K562 (cell line): ENCODE measurements at regions not wholly inside any gene's neighbourhood (a gene's known extent, or its start where the extent isn't known, plus 50 kb on each side); places are given as distances from the start of the nearest gene placed in this dataset.

Experiments
- ATAC-seq: fragments of 200-7000 bp; cut with Tn5 transposase; 3 replicates; pipeline ENCODE4 v1.9.1; 2020; ENCODE audit warnings: moderate library complexity
- BruUV-seq: library from RNA; stranded (reverse); fragments of 400-500 nt; replicated peaks from 2 replicates; lab custom pipeline; 2021; lab: Mats Ljungman, UMichigan
- CTCF ChIA-PET: fragments of 300-600 bp; formaldehyde crosslinking; extraction: SDS; loops from one replicate; lab custom pipeline; 2021; ENCODE audit warnings: low intra/inter-chr PET ratio; lab: Yijun Ruan, JAX
- POLR2A ChIA-PET: fragments of 300-600, 350-650 bp; sonication (Branson Sonifier 250); formaldehyde crosslinking; extraction: SDS; loops from one replicate; lab custom pipeline; 2021; ENCODE audit warnings: antibody characterized with exemption, inconsistent platforms; lab: Yijun Ruan, JAX
- DNase-seq, 4 experiments: peaks; one replicate each; pipeline versions ENCODE4 v3.0.0 to v3.0.0-alpha.2; 2011 to 2018; ENCODE audit warnings: low spot score in 3 of 4, mixed read lengths in 3 of 4; ENCODE audit errors: extremely low read depth in 1 of 4
- FAIRE-seq: peaks from 2 replicates; lab custom pipeline; 2011; peaks lifted over from hg19 to GRCh38; lab: Jason Lieb, UNC
- H2AFZ ChIP-seq: 2 replicates; pipeline ENCODE4 v1.6.0; 2011; ENCODE audit warnings: low read depth, low read length, control low read depth, inconsistent platforms
- H3K27ac ChIP-seq: fragments of 200-600 bp; 3 replicates; pipeline ENCODE4 v1.8.0; 2011; ENCODE audit warnings: low read depth, mild to moderate bottlenecking, control low read depth, inconsistent platforms, low read length, moderate library complexity, mixed read lengths; ENCODE audit errors: extremely low read depth
- H3K27me3 ChIP-seq, 2 experiments: fragments of 300-600 bp in 1 of 2; 2 replicates in 1 of 2; 3 replicates in 1 of 2; pipeline versions ENCODE4 v1.6.0 to v1.8.0; 2011; ENCODE audit warnings: inconsistent platforms in 2 of 2, low read length in 2 of 2, mild to moderate bottlenecking in 1 of 2, mixed read lengths in 1 of 2, moderate library complexity in 1 of 2; ENCODE audit not compliant: control insufficient read depth in 2 of 2, insufficient read depth in 2 of 2
- H3K36me3 ChIP-seq: fragments of 300-600 bp; 3 replicates; pipeline ENCODE4 v1.8.0; 2011; ENCODE audit warnings: mild to moderate bottlenecking, low read length, inconsistent platforms; ENCODE audit not compliant: control insufficient read depth, insufficient read depth
- H3K4me1 ChIP-seq, 2 experiments: fragments of 200-600 bp in 1 of 2; replicated peaks in 1 of 2; 2 replicates in 1 of 2; 3 replicates in 1 of 2; pipeline versions ENCODE4 v1.5.1 to v1.8.0; 2011; ENCODE audit warnings: inconsistent platforms in 2 of 2, low read length in 2 of 2, mild to moderate bottlenecking in 1 of 2, mixed read lengths in 1 of 2, moderate library complexity in 1 of 2; ENCODE audit not compliant: control insufficient read depth in 2 of 2, insufficient read depth in 2 of 2
- H3K4me2 ChIP-seq: 2 replicates; pipeline ENCODE4 v1.6.1; 2011; ENCODE audit warnings: low read length, control low read depth, inconsistent platforms, mixed read lengths; ENCODE audit not compliant: insufficient read depth
- H3K4me3 ChIP-seq: fragments of 200-600 bp; sonication (generic), shearing (Covaris generic); 2 replicates; pipeline ENCODE4 v1.5.1; 2016; ENCODE audit warnings: control low read depth, inconsistent platforms
- H3K79me2 ChIP-seq: fragments of 200-600 bp; 3 replicates; pipeline ENCODE4 v1.8.0; 2011; ENCODE audit warnings: low read length, inconsistent platforms; ENCODE audit not compliant: control insufficient read depth, insufficient read depth
- H3K9ac ChIP-seq, 2 experiments: 2 replicates each; pipeline versions ENCODE4 v1.6.0 to v1.6.1; 2011; ENCODE audit warnings: low read depth in 2 of 2, low read length in 2 of 2, control low read depth in 1 of 2, inconsistent platforms in 1 of 2, mild to moderate bottlenecking in 1 of 2, mixed read lengths in 1 of 2; ENCODE audit not compliant: insufficient read depth in 1 of 2
- H3K9me1 ChIP-seq: one replicate; pipeline ENCODE4 v1.6.0; 2011; ENCODE audit warnings: inconsistent platforms, mild to moderate bottlenecking, low read length, moderate library complexity; ENCODE audit not compliant: control insufficient read depth, insufficient read depth
- H3K9me3 ChIP-seq: replicated peaks from 2 replicates; pipeline ENCODE4 v1.5.1; 2011; ENCODE audit warnings: low read depth, low read length, inconsistent platforms; ENCODE audit not compliant: control insufficient read depth, insufficient read depth
- H4K20me1 ChIP-seq: replicated peaks from 2 replicates; pipeline ENCODE4 v1.6.1; 2011; ENCODE audit warnings: low read length, inconsistent platforms, mixed read lengths; ENCODE audit not compliant: control insufficient read depth, insufficient read depth
- CBX3 ChIP-seq, 2 experiments: IDR thresholded peaks; 1 replicate in 1 of 2; 2 replicates in 1 of 2; pipeline ENCODE4 v1.6.1; 2012; ENCODE audit warnings: inconsistent platforms in 2 of 2, low read length in 2 of 2, borderline replicate concordance in 1 of 2, control low read depth in 1 of 2
- HNRNPLL ChIP-seq: fragments of 200-400 bp; formaldehyde crosslinking; IDR thresholded peaks from 2 replicates; pipeline ENCODE4 v1.6.1; 2017; ENCODE audit warnings: low read length, low read depth, mild to moderate bottlenecking; ENCODE audit not compliant: poor library complexity, severe bottlenecking
- KAT8 ChIP-seq: fragments of 450-650 bp; IDR thresholded peaks from 2 replicates; pipeline ENCODE4 v1.6.1; 2016; ENCODE audit warnings: low read depth, mild to moderate bottlenecking
- KDM2B ChIP-seq: fragments of 250-450 bp; sonication (Bioruptor Pico); IDR thresholded peaks from 2 replicates; pipeline ENCODE4 v1.8.0; 2021; ENCODE audit warnings: mild to moderate bottlenecking, moderate library complexity
- KLF13 ChIP-seq: fragments of 450-650 bp; IDR thresholded peaks from 2 replicates; pipeline ENCODE4 v1.6.1; 2016; ENCODE audit warnings: missing genetic modification characterization, low read depth, mild to moderate bottlenecking, missing compliant biosample characterization, moderate library complexity, borderline replicate concordance
- KLF6 ChIP-seq: fragments of 250-450 bp; sonication (Bioruptor Pico); IDR thresholded peaks from 2 replicates; pipeline ENCODE4 v1.4.0; 2020; ENCODE audit warnings: mild to moderate bottlenecking, moderate library complexity, borderline replicate concordance
- MAFG ChIP-seq: fragments of 450-650 bp; conservative IDR thresholded peaks from 2 replicates; pipeline ENCODE4 v1.6.1; 2016; ENCODE audit warnings: missing genetic modification characterization, missing compliant biosample characterization
- NCOA2 ChIP-seq, 2 experiments: fragments of 450-650 bp; IDR thresholded peaks; 2 replicates each; pipeline ENCODE4 v1.6.1; 2018; ENCODE audit warnings: mild to moderate bottlenecking in 2 of 2, moderate library complexity in 1 of 2; ENCODE audit not compliant: partially characterized antibody in 2 of 2
- NFE2L1 ChIP-seq: fragments of 450-650 bp; IDR thresholded peaks from 2 replicates; pipeline ENCODE4 v1.6.1; 2016; ENCODE audit warnings: missing genetic modification characterization, low read depth, mild to moderate bottlenecking, missing compliant biosample characterization, moderate library complexity, borderline replicate concordance
- PTBP1 ChIP-seq: fragments of 200-400 bp; formaldehyde crosslinking; IDR thresholded peaks from 2 replicates; pipeline ENCODE4 v1.6.1; 2017; ENCODE audit warnings: low read depth, low read length
- SETDB1 ChIP-seq: IDR thresholded peaks from one replicate; pipeline ENCODE4 v1.6.1; 2012; ENCODE audit warnings: low read length, control low read depth, inconsistent platforms
- SMC3 ChIP-seq: conservative IDR thresholded peaks from 2 replicates; pipeline ENCODE4 v1.6.1; 2011; ENCODE audit warnings: low read depth, low read length, improper control_type of control experiment; ENCODE audit not compliant: insufficient read depth
- TBP ChIP-seq: optimal IDR thresholded peaks from 2 replicates; pipeline ENCODE3; 2011; ENCODE audit warnings: low read depth, low read length, improper control_type of control experiment
- TCFL5 ChIP-seq: fragments of 250-450 bp; sonication (Bioruptor Pico); conservative IDR thresholded peaks from 2 replicates; pipeline ENCODE4 v1.6.1; 2021; ENCODE audit warnings: mild to moderate bottlenecking, moderate library complexity, matching md5 sums
- ZBED1 ChIP-seq: IDR thresholded peaks from 2 replicates; pipeline ENCODE4 v1.6.1; 2014
- ZC3H8 ChIP-seq: fragments of 450-650 bp; IDR thresholded peaks from 2 replicates; pipeline ENCODE4 v1.6.1; 2017
- ZFP30 ChIP-seq: fragments of 250-450 bp; sonication (Bioruptor Pico); IDR thresholded peaks from 2 replicates; pipeline ENCODE4 v1.8.0; 2022; ENCODE audit warnings: moderate library complexity, mild to moderate bottlenecking, inconsistent platforms, borderline replicate concordance
- ZNF197 ChIP-seq: fragments of 200-800 bp; sonication (Bioruptor generic); IDR thresholded peaks from 2 replicates; pipeline ENCODE4 v1.6.1; 2016; ENCODE audit warnings: low read depth, missing genetic modification characterization, missing compliant biosample characterization
- ZNF589 ChIP-seq: fragments of 200-800 bp; sonication (Bioruptor generic); IDR thresholded peaks from 2 replicates; pipeline ENCODE4 v1.6.1; 2016; ENCODE audit warnings: low read depth, missing genetic modification characterization, missing compliant biosample characterization
- ZSCAN32 ChIP-seq: fragments of 450-650 bp; formaldehyde crosslinking; IDR thresholded peaks from 2 replicates; pipeline ENCODE4 v1.4.0; 2020; ENCODE audit warnings: mild to moderate bottlenecking, moderate library complexity
- in situ Hi-C: fragments of 300-500 bp; cut with MboI; formaldehyde crosslinking; loops from 4 replicates; pipeline ENCODE4 v1.15.0; 2018; ENCODE audit warnings: inconsistent platforms, mixed read lengths
- intact Hi-C: fragments of 100-400 bp; cut with micrococcal nuclease; formaldehyde crosslinking; loops from 2 replicates; pipeline ENCODE4 v1.14.2; 2022
- TF ChIP-seq, protein P1 (sequence below): fragments of 450-650 bp; IDR thresholded peaks from 2 replicates; pipeline ENCODE4 v1.6.1; 2017; ENCODE audit warnings: antibody characterized with exemption, mild to moderate bottlenecking
- TF ChIP-seq, protein P2 (sequence below): fragments of 250-450 bp; sonication (Bioruptor Pico); IDR thresholded peaks from 2 replicates; pipeline ENCODE4 v1.9.0; 2021; ENCODE audit warnings: mild to moderate bottlenecking

DNA sequence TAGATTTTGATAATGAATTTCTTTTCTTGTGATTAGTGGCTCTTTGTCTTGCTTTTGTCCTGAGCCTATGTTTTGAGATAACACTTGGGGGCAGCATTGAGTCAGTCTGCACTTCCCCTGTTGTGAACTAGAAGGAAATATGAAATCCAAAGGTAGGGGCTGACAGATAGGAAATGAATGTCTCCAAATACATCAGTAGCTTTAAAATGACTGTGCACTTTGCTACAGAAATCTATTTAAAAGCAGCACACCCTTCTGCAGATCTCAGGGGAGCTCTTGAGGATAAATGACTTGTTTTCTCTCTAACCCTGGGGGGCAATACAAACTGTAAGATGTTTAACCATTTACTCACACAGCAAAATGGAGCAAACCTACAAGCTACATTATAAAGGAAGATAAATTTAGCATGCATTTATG is 176.0 kb upstream of the MYO3A start:
- intact Hi-C loops: loop anchor here (1.0 to 10.0 kb wide), 3 partner anchors 117 to 797 kb away; no protein-coding TSS in a partner anchor
- ChIA-PET POLR2A (interaction anchor here (0.5 to 1.2 kb wide), 2 partner anchors 10 to 511 kb away, joined by 4 to 5 read pairs; no protein-coding TSS in a partner anchor), CTCF (interaction anchor here (1.1 kb wide), 1 partner anchor 223 kb away, joined by 3 read pairs; no protein-coding TSS in a partner anchor)
- H3K4me3 ChIP-seq: no peak overlapping the region
- H3K4me1 ChIP-seq: peaks cover 0 to 4% of the 10 kb centered on the region in 2 experiments; a peak in 3 of 5 replicates
- BruUV-seq: no TSS peak
- in situ Hi-C loops: no loop called here
- FAIRE-seq (peak; percentile 80), DNase-seq (peak; percentile 45 to 66 (median 53)), ATAC-seq (peak; percentile 92)
- H3K79me2 ChIP-seq: no peaks in the 10 kb centered on the region
- no peaks in the 10 kb centered on the region for H3K36me3 ChIP-seq
- no peaks in the 10 kb centered on the region for H3K9me3 ChIP-seq
- H3K27ac ChIP-seq: no peak overlapping the region
- H2AFZ ChIP-seq: no peak overlapping the region
- no peaks in the 10 kb centered on the region for H4K20me1 ChIP-seq
- no peaks in the 10 kb centered on the region for H3K27me3 ChIP-seq
- H3K9ac ChIP-seq: no peak overlapping the region
- no peak overlapping the region for H3K4me2 ChIP-seq
- no peaks in the 10 kb centered on the region for H3K9me1 ChIP-seq
- TF ChIP-seq MAFG (tag) (peak; percentile 60), ZC3H8 (no peak), PTBP1 (no peak), ZNF197 (CRISPR knock-in tag) (no peak), SMC3 (peak; percentile 63), ZFP30 (CRISPR knock-in tag) (no peak), KLF13 (no peak), NCOA2 (IDR thresholded peaks at IDR 0.05; ENCODE audit: partially characterized antibody in 2 of 2) (no peak), KLF6 (CRISPR knock-in tag) (no peak), ZNF589 (CRISPR knock-in tag) (no peak), TBP (no peak), ZBED1 (no peak), ZSCAN32 (CRISPR knock-in tag) (no peak), KAT8 (no peak), CBX3 (IDR thresholded peaks at IDR 0.05; ENCODE audit: borderline replicate concordance in 1 of 2, low read length in 2 of 2) (no peak), KDM2B (CRISPR knock-in tag) (no peak), TCFL5 (CRISPR knock-in tag) (no peak), NFE2L1 (tag) (peak; percentile 21; the same call in 1 of the 2 replicates), SETDB1 (no peak), HNRNPLL (no peak)
- TF ChIP-seq, protein P1, sequence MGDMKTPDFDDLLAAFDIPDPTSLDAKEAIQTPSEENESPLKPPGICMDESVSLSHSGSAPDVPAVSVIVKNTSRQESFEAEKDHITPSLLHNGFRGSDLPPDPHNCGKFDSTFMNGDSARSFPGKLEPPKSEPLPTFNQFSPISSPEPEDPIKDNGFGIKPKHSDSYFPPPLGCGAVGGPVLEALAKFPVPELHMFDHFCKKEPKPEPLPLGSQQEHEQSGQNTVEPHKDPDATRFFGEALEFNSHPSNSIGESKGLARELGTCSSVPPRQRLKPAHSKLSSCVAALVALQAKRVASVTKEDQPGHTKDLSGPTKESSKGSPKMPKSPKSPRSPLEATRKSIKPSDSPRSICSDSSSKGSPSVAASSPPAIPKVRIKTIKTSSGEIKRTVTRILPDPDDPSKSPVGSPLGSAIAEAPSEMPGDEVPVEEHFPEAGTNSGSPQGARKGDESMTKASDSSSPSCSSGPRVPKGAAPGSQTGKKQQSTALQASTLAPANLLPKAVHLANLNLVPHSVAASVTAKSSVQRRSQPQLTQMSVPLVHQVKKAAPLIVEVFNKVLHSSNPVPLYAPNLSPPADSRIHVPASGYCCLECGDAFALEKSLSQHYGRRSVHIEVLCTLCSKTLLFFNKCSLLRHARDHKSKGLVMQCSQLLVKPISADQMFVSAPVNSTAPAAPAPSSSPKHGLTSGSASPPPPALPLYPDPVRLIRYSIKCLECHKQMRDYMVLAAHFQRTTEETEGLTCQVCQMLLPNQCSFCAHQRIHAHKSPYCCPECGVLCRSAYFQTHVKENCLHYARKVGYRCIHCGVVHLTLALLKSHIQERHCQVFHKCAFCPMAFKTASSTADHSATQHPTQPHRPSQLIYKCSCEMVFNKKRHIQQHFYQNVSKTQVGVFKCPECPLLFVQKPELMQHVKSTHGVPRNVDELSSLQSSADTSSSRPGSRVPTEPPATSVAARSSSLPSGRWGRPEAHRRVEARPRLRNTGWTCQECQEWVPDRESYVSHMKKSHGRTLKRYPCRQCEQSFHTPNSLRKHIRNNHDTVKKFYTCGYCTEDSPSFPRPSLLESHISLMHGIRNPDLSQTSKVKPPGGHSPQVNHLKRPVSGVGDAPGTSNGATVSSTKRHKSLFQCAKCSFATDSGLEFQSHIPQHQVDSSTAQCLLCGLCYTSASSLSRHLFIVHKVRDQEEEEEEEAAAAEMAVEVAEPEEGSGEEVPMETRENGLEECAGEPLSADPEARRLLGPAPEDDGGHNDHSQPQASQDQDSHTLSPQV: no peak
- TF ChIP-seq, protein P2, sequence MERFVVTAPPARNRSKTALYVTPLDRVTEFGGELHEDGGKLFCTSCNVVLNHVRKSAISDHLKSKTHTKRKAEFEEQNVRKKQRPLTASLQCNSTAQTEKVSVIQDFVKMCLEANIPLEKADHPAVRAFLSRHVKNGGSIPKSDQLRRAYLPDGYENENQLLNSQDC (CRISPR knock-in tag): no peak
